H1 (cell line): ENCODE measurements at regions not wholly inside any gene's neighbourhood (a gene's known extent, or its start where the extent isn't known, plus 50 kb on each side); places are given as distances from the start of the nearest gene placed in this dataset.

ENCODE experiments used
- GTF2F1 ChIP-seq: IDR thresholded peaks from 2 replicates; pipeline ENCODE4 v1.6.1; 2012; ENCODE audit warnings: low read depth, low read length, improper control_type of control experiment, borderline replicate concordance
- POLR2A ChIP-seq, 2 experiments: IDR thresholded peaks; 1 replicate in 1 of 2; 2 replicates in 1 of 2; pipeline ENCODE4 v1.6.1; 2011; ENCODE audit warnings: low read depth in 2 of 2, low read length in 2 of 2, mild to moderate bottlenecking in 2 of 2; ENCODE audit errors: control extremely low read depth in 1 of 2

- TF ChIP-seq GTF2F1 = no peak
- no peak for TF ChIP-seq POLR2A (IDR thresholded peaks at IDR 0.05; ENCODE audit: control extremely low read depth in 1 of 2, low read depth in 2 of 2, low read length in 2 of 2)
These were observed 159.9 kb downstream of the LURAP1L start (continued) for GRCh38 chr9:12934545-12935272.
